HUES48 (cell line): ENCODE measurements at regions not wholly inside any gene's neighbourhood (a gene's known extent, or its start where the extent isn't known, plus 50 kb on each side); places are given as distances from the start of the nearest gene placed in this dataset.

Experiments
- H3K27ac ChIP-seq: one replicate; pipeline ENCODE4 v1.7.0; 2013; ENCODE audit warnings: low read depth, low read length, inconsistent platforms
- H3K27me3 ChIP-seq: 2 replicates; pipeline ENCODE4 v1.6.1; 2013; ENCODE audit warnings: mild to moderate bottlenecking, low read length; ENCODE audit not compliant: control insufficient read depth, insufficient read depth
- H3K36me3 ChIP-seq: 2 replicates; pipeline ENCODE4 v1.6.1; 2013; ENCODE audit warnings: low read length; ENCODE audit not compliant: control insufficient read depth, insufficient read depth
- H3K4me1 ChIP-seq: 2 replicates; pipeline ENCODE4 v1.6.1; 2013; ENCODE audit warnings: mild to moderate bottlenecking, low read length; ENCODE audit not compliant: control insufficient read depth, insufficient read depth
- H3K4me3 ChIP-seq: 2 replicates; pipeline ENCODE4 v1.5.1; 2013; ENCODE audit warnings: mild to moderate bottlenecking, low read depth, low read length
- H3K9ac ChIP-seq: 2 replicates; pipeline ENCODE4 v1.6.1; 2013; ENCODE audit warnings: mild to moderate bottlenecking, low read depth, low read length, moderate library complexity
- H3K9me3 ChIP-seq: 2 replicates; pipeline ENCODE4 v1.6.1; 2013; ENCODE audit warnings: low read length; ENCODE audit not compliant: control insufficient read depth, insufficient read depth

DNA sequence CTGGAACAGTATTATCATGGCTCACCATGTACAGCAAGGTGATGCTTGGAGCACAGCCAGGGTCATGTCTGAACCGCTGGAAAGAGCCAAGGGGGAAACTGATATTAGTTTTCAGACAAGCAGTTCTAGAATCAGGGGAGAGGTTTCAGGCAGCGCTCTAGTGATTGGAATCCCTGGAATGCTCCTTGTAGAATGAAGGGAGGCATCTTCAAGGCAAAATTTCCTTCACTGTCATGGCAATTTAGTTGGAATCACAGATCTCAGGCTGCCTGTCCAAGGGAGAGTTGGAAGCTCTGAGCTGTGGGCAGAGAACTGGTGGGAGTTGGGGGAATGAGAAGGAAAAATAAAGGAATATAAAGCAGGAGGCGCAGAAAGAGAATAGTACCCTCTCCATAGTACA, 737.1 kb downstream of the PTPRU start:
- H3K9ac ChIP-seq: peak overlapping the region; percentile 74
- no peaks in the 10 kb centered on the region for H3K27me3 ChIP-seq
- no peaks in the 10 kb centered on the region for H3K36me3 ChIP-seq
- H3K4me1 ChIP-seq: peaks cover 29% of the 10 kb centered on the region
- H3K4me3 ChIP-seq: no peak overlapping the region
- peak overlapping the region; percentile 96 for H3K27ac ChIP-seq
- no peaks in the 10 kb centered on the region for H3K9me3 ChIP-seq

- Histone ChIP-seq H3K36me3 (no peaks in the 10 kb centered on the region), H3K27me3 (no peaks in the 10 kb centered on the region), H3K27ac (peak overlapping the region; percentile 96), H3K4me3 (no peak overlapping the region), H3K9ac (no peak overlapping the region; the same call in 1 of the 2 replicates), H3K4me1 (peaks cover 29% of the 10 kb centered on the region), H3K9me3 (no peaks in the 10 kb centered on the region)
Measured at GRCh38 chr1:29972421-29973053, 736.2 kb downstream of the PTPRU start.

DNA sequence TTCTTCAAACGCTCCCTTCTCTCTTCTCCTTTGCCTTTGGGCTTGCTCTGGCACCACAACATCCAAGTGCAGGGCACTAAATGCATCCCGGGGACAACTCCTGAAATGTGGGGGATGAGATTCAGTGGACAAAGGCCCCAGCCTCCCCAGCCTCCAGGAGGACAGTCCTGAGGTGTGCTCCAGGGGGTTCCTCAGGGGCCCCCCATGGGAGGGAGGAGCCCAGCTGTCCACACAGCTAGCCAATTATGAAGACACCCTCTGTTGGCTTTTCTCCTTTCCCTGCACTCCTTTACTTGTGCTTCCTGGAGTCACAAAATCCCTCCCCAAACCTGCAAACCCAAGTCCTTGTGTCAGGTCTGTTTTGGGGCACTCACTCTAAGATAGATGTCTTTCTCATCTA, 735.4 kb downstream of the PTPRU start:
- Histone ChIP-seq H3K27ac (no peak overlapping the region), H3K9ac (no peak overlapping the region), H3K36me3 (no peaks in the 10 kb centered on the region), H3K4me1 (peaks cover 29% of the 10 kb centered on the region), H3K4me3 (no peak overlapping the region), H3K9me3 (no peaks in the 10 kb centered on the region), H3K27me3 (no peaks in the 10 kb centered on the region)

DNA sequence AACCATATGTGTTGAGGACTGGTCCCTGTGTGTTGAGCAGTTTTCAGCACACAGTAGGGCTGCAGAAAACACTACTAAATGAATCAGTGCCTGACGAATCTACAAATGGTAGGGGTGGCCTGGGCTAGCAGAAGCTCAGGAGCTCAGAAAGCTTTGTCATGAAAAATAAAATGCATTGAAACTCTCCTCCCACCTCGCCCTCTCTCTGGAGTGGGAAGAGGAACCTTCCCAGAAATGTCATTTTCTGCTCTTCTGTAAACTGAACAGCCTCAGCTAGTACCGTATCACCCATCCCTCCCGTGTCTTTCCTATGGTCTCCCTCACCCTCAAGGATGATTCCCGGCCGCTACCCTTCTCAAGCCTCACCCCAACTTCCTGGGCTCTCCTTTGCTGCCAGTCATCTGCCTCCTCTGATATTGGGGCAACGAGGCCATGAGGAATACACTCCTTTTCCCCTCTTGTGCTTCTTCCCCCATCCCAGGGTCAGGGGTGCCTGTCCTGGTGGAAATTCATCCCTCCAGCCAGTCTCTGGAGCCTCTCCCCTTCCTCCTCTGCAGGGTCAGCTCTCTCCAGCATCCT, 734.5 kb downstream of the PTPRU start:
- H3K27ac ChIP-seq: no peak overlapping the region
- peaks cover 29% of the 10 kb centered on the region for H3K4me1 ChIP-seq
- no peak overlapping the region for H3K4me3 ChIP-seq
- H3K9ac ChIP-seq: no peak overlapping the region
- H3K27me3 ChIP-seq: no peaks in the 10 kb centered on the region
- H3K9me3 ChIP-seq: no peaks in the 10 kb centered on the region
- H3K36me3 ChIP-seq: no peaks in the 10 kb centered on the region

GRCh38 chr1:29969576-29969975, 733.3 kb downstream of the PTPRU start:
- Histone ChIP-seq H3K4me3 (no peak overlapping the region), H3K4me1 (peaks cover 27% of the 10 kb centered on the region), H3K27ac (no peak overlapping the region), H3K27me3 (no peaks in the 10 kb centered on the region), H3K36me3 (no peaks in the 10 kb centered on the region), H3K9ac (no peak overlapping the region), H3K9me3 (no peaks in the 10 kb centered on the region)

- Histone ChIP-seq H3K36me3 (no peaks in the 10 kb centered on the region), H3K9me3 (no peaks in the 10 kb centered on the region), H3K27me3 (no peaks in the 10 kb centered on the region), H3K4me3 (no peak overlapping the region), H3K4me1 (peaks cover 6% of the 10 kb centered on the region; the same call in 1 of the 2 replicates), H3K9ac (no peak overlapping the region), H3K27ac (no peak overlapping the region)
Measured at GRCh38 chr1:29967261-29967660, 730.9 kb downstream of the PTPRU start.

- Histone ChIP-seq H3K27ac (no peak overlapping the region), H3K9me3 (no peaks in the 10 kb centered on the region), H3K4me1 (peaks cover 3% of the 10 kb centered on the region; the same call in 1 of the 2 replicates), H3K27me3 (no peaks in the 10 kb centered on the region), H3K4me3 (no peak overlapping the region), H3K36me3 (no peaks in the 10 kb centered on the region), H3K9ac (no peak overlapping the region)
Measured at GRCh38 chr1:29966526-29967045, 730.3 kb downstream of the PTPRU start.

DNA sequence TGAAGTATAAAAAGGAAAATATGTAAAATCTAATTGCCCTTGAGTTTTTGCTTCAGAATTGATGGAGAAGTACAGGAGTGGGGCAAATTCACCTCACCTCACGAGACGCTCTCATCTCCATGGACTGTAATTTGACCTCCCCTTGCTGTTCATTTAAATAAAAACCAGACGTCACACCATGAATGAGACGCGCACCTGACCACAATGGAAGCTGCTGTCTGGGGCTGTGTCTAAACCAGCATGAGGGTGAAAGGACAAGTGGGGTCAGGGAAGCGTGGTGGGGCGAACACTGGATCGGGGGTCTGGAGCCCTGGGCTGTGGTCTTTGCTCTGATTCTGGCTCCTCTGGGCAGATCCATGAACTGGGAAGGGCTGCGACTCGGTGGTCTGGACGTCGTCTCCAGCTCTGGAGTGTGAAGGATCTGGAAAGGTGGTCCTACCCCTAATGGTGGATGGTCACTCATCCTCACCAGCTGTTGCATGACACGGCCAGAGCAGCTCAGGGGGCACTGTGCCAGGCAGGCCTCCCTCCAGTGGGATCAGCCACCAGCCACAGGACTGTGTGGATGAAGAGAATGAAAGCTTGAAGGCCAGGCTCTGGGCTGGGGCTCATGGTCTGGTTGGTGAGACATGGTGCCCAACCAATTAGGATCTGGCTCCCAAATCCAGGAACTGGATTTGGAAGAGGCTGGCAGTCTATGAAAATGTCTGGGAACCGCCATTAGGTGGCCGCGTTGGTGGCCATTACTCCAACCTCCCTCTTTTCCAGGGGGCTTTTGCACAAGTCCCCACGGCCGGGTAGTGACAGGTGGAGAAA, 728.6 kb downstream of the PTPRU start:
- Histone ChIP-seq H3K4me1 (peaks cover 3% of the 10 kb centered on the region; the same call in 1 of the 2 replicates), H3K4me3 (no peak overlapping the region), H3K27me3 (no peaks in the 10 kb centered on the region), H3K36me3 (no peaks in the 10 kb centered on the region), H3K9me3 (no peaks in the 10 kb centered on the region), H3K27ac (no peak overlapping the region), H3K9ac (no peak overlapping the region)

GRCh38 chr1:29963946-29964345, 727.6 kb downstream of the PTPRU start:
- Histone ChIP-seq H3K27ac (no peak overlapping the region), H3K4me1 (peaks cover 3% of the 10 kb centered on the region; the same call in 1 of the 2 replicates), H3K36me3 (no peaks in the 10 kb centered on the region), H3K27me3 (no peaks in the 10 kb centered on the region), H3K9me3 (no peaks in the 10 kb centered on the region), H3K9ac (no peak overlapping the region), H3K4me3 (no peak overlapping the region)

DNA sequence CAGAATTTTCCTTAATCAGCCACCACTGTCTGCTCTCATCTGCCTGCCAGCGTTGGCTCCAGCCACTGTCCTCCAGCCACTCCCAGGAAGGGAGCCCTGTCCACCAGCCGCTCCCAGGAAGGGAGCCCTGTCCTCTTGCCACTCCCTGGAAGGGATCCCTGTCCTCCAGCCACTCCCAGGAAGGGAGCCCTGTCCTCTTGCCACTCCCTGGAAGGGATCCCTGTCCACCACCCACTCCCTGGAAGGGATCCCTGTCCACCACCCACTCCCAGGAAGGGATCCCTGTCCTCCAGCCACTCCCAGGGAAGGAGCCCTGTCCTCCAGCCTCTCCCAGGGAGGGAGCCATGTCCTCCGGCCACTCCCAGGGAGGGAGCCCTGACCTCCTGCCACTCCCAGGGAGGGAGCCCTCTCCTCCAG, 726.5 kb downstream of the PTPRU start:
- Histone ChIP-seq H3K9ac (no peak overlapping the region), H3K4me1 (peaks cover 3% of the 10 kb centered on the region; the same call in 1 of the 2 replicates), H3K36me3 (no peaks in the 10 kb centered on the region), H3K27me3 (no peaks in the 10 kb centered on the region), H3K27ac (no peak overlapping the region), H3K4me3 (no peak overlapping the region), H3K9me3 (no peaks in the 10 kb centered on the region)

- Histone ChIP-seq H3K4me3 (no peak overlapping the region), H3K27ac (no peak overlapping the region), H3K27me3 (no peaks in the 10 kb centered on the region), H3K36me3 (no peaks in the 10 kb centered on the region), H3K9ac (no peak overlapping the region), H3K4me1 (peaks cover 3% of the 10 kb centered on the region; the same call in 1 of the 2 replicates), H3K9me3 (no peaks in the 10 kb centered on the region)
Measured at GRCh38 chr1:29962336-29962735, 726.0 kb downstream of the PTPRU start.
